Karpas-422 (cell line): ENCODE measurements at regions not wholly inside any gene's neighbourhood (a gene's known extent, or its start where the extent isn't known, plus 50 kb on each side); places are given as distances from the start of the nearest gene placed in this dataset.

ENCODE experiments used
- DNase-seq: peaks from one replicate; pipeline ENCODE4 v3.0.0-alpha.2; 2015
- H2AFZ ChIP-seq: fragments of 200-600 bp; sonication (generic); 2 replicates; pipeline ENCODE4 v1.6.1; 2014; ENCODE audit warnings: antibody characterized with exemption, low read length, mixed read lengths
- H3K27ac ChIP-seq: fragments of 200-600 bp; sonication (generic); 2 replicates; pipeline ENCODE4 v1.5.1; 2014; ENCODE audit warnings: mild to moderate bottlenecking, low read length, moderate library complexity
- H3K27me3 ChIP-seq: fragments of 200-600 bp; sonication (generic); 2 replicates; pipeline ENCODE4 v1.6.1; 2014; ENCODE audit warnings: low read length, mixed read lengths
- H3K36me3 ChIP-seq: fragments of 200-600 bp; sonication (generic); 2 replicates; pipeline ENCODE4 v1.6.1; 2014; ENCODE audit warnings: low read length, mixed read lengths; ENCODE audit not compliant: insufficient read depth
- H3K4me1 ChIP-seq: fragments of 200-600 bp; sonication (generic); 2 replicates; pipeline ENCODE4 v1.6.1; 2014; ENCODE audit warnings: mild to moderate bottlenecking, low read length, mixed read lengths
- H3K4me2 ChIP-seq: fragments of 200-600 bp; sonication (generic); 2 replicates; pipeline ENCODE4 v1.6.1; 2014; ENCODE audit warnings: low read length, low read depth, mild to moderate bottlenecking; ENCODE audit not compliant: poor library complexity, severe bottlenecking
- H3K4me3 ChIP-seq: fragments of 200-600 bp; sonication (generic); 2 replicates; pipeline ENCODE4 v1.5.1; 2014; ENCODE audit warnings: mild to moderate bottlenecking, antibody characterized with exemption, low read length, mixed read lengths
- H3K79me2 ChIP-seq: fragments of 200-600 bp; sonication (generic); 2 replicates; pipeline ENCODE4 v1.6.1; 2014; ENCODE audit warnings: mild to moderate bottlenecking, low read length, mixed read lengths
- H3K9ac ChIP-seq: fragments of 200-600 bp; sonication (generic); 2 replicates; pipeline ENCODE4 v1.6.0; 2014; ENCODE audit warnings: low read length
- H3K9me2 ChIP-seq: fragments of 200-600 bp; sonication (generic), shearing (Covaris generic); replicated peaks from 2 replicates; pipeline ENCODE4 v1.6.0; 2014; ENCODE audit warnings: mild to moderate bottlenecking, low read length, moderate library complexity; ENCODE audit not compliant: insufficient read depth
- H3K9me3 ChIP-seq: fragments of 300-700, 200-600 bp; sonication (generic); 2 replicates; pipeline ENCODE4 v1.6.1; 2014; ENCODE audit warnings: low read length, mixed read lengths
- H4K20me1 ChIP-seq: fragments of 200-600 bp; sonication (generic); 2 replicates; pipeline ENCODE4 v1.6.1; 2014; ENCODE audit warnings: mild to moderate bottlenecking, antibody characterized with exemption, low read length, low read depth; ENCODE audit not compliant: insufficient read depth

GRCh38 chr2:104213758-104214157 lies 640.2 kb upstream of the POU3F3 start:
- H3K36me3 ChIP-seq: no peaks in the 10 kb centered on the region
- H3K27me3 ChIP-seq: no peaks in the 10 kb centered on the region
- H3K9me2 ChIP-seq: no peaks in the 10 kb centered on the region
- no peak overlapping the region for H2AFZ ChIP-seq
- no peaks in the 10 kb centered on the region for H4K20me1 ChIP-seq
- H3K9ac ChIP-seq: no peak overlapping the region
- no peak overlapping the region for H3K27ac ChIP-seq
- H3K4me3 ChIP-seq: no peak overlapping the region
- H3K9me3 ChIP-seq: no peaks in the 10 kb centered on the region
- H3K79me2 ChIP-seq: no peaks in the 10 kb centered on the region
- H3K4me1 ChIP-seq: no peaks in the 10 kb centered on the region
- H3K4me2 ChIP-seq: no peak overlapping the region
- no peak for DNase-seq

DNA sequence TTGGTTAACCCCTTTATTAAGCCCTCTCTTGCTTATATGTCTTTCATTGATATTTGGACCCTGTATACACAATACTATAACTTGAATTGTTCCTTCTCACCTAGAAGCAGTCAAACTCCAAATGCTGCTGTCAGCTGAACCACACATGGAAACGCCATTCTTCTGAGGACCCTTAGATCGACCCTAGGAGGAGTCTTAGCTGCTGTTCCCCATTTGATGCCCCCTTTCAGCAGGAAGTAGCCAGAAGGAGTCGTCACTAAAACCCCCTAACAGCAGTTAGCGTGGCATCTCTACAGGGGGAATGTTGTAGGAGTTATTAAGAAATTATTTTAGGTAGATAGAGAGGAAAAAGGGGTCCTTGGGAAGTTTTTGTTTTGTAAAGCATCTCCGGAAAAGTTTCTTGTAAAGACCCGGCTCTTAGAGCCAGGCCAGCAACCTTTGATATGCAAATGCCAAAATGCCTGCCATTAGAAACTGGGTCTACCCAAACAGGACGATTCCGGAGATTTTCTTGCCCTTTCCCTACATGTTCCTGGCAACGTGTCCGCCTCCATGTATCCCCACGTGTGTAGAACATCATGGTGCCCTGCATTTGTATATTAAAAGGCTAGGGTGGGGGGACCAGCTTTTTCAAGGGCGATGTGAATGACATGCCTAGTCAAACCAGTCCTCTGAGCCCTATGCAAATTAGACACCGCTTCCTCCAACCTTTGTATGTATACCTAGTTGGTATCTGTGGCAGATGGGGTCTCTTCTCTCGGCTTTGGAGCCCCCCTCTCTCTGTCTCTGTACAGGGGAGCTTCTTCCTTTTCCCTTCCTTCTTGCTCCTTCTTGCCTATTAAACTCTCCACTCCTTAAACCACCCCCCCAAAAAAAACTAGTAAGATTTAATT lies 638.4 kb upstream of the POU3F3 start:
- H3K36me3 ChIP-seq: no peaks in the 10 kb centered on the region
- no peak for DNase-seq
- no peaks in the 10 kb centered on the region for H3K79me2 ChIP-seq
- no peak overlapping the region for H3K9ac ChIP-seq
- no peaks in the 10 kb centered on the region for H3K4me1 ChIP-seq
- H3K4me2 ChIP-seq: no peak overlapping the region
- no peaks in the 10 kb centered on the region for H4K20me1 ChIP-seq
- H3K27ac ChIP-seq: no peak overlapping the region
- no peaks in the 10 kb centered on the region for H3K9me3 ChIP-seq
- no peaks in the 10 kb centered on the region for H3K27me3 ChIP-seq
- no peak overlapping the region for H3K4me3 ChIP-seq
- no peak overlapping the region for H2AFZ ChIP-seq
- H3K9me2 ChIP-seq: no peaks in the 10 kb centered on the region

GRCh38 chr2:104233591-104233990 lies 620.3 kb upstream of the POU3F3 start:
- Histone ChIP-seq H3K9ac (no peak overlapping the region), H3K79me2 (no peaks in the 10 kb centered on the region), H3K27ac (no peak overlapping the region), H3K9me3 (no peaks in the 10 kb centered on the region), H2AFZ (no peak overlapping the region), H3K4me3 (no peak overlapping the region), H3K36me3 (no peaks in the 10 kb centered on the region), H3K4me1 (no peaks in the 10 kb centered on the region), H3K9me2 (no peaks in the 10 kb centered on the region), H4K20me1 (no peaks in the 10 kb centered on the region), H3K4me2 (no peak overlapping the region), H3K27me3 (no peaks in the 10 kb centered on the region)
- no peak for DNase-seq

DNA sequence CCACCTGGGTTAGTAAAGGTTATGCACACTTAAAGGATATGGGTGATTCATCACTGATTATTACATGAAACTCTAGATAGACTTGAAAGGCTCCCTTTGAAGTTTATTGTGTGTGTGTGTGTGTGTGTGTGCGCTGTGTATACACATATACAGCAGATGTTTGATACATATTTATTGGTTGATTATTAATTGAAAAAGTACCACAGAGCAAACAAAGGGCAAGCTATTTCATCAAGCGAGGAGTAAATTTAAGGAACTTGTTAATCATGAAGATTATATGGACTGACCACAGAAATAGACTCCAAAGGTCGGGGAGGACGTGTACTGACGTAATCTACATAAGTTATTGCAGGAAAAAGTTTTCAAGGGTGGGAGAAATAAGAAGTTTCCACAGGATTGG lies 617.4 kb upstream of the POU3F3 start:
- no peak for DNase-seq
- no peak overlapping the region for H3K9ac ChIP-seq

GRCh38 chr2:104240984-104241383 lies 612.9 kb upstream of the POU3F3 start:
- Histone ChIP-seq H3K9ac (no peak overlapping the region), H2AFZ (no peak overlapping the region), H3K4me1 (no peaks in the 10 kb centered on the region), H3K36me3 (no peaks in the 10 kb centered on the region), H3K4me2 (no peak overlapping the region), H3K4me3 (no peak overlapping the region), H4K20me1 (no peaks in the 10 kb centered on the region), H3K27me3 (no peaks in the 10 kb centered on the region), H3K9me2 (no peaks in the 10 kb centered on the region), H3K79me2 (no peaks in the 10 kb centered on the region), H3K9me3 (peaks cover 14% of the 10 kb centered on the region), H3K27ac (no peak overlapping the region)
- DNase-seq: no peak

More for the DNA sequence above, 617.4 kb upstream of the POU3F3 start:
- H2AFZ ChIP-seq: no peak overlapping the region
- H3K27ac ChIP-seq: no peak overlapping the region
- H3K9me3 ChIP-seq: peaks cover 3% of the 10 kb centered on the region; the same call in 1 of the 2 replicates
- H3K4me3 ChIP-seq: no peak overlapping the region
- no peak overlapping the region for H3K4me2 ChIP-seq
- H3K27me3 ChIP-seq: no peaks in the 10 kb centered on the region
- H3K79me2 ChIP-seq: no peaks in the 10 kb centered on the region
- H4K20me1 ChIP-seq: no peaks in the 10 kb centered on the region
- no peaks in the 10 kb centered on the region for H3K36me3 ChIP-seq
- H3K9me2 ChIP-seq: no peaks in the 10 kb centered on the region
- H3K4me1 ChIP-seq: no peaks in the 10 kb centered on the region

DNA sequence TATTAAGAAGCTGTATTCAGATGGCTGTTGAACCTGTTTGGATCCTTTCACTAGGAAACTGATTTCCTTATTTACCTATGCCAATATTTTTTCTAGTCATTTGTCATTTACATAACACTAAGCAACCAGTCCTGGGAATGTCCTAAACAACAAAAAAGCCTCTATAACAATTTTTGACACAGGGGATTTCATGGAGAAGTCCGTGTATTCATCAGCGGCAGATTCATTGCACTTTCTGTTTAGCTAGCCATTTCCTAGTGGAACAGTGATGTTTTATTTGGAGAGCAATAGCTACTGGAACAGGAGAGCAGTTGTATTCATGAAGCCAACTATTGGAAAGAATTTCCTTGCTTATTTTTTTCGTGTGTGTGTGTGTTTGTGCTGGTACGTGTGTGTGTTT lies 604.3 kb upstream of the POU3F3 start:
- no peaks in the 10 kb centered on the region for H3K9me2 ChIP-seq
- DNase-seq: no peak
- H3K4me1 ChIP-seq: no peaks in the 10 kb centered on the region
- no peak overlapping the region for H3K4me3 ChIP-seq
- H3K79me2 ChIP-seq: no peaks in the 10 kb centered on the region
- no peak overlapping the region for H3K4me2 ChIP-seq
- no peaks in the 10 kb centered on the region for H3K36me3 ChIP-seq
- peaks cover 3% of the 10 kb centered on the region for H3K9me3 ChIP-seq
- no peaks in the 10 kb centered on the region for H3K27me3 ChIP-seq
- no peak overlapping the region for H2AFZ ChIP-seq
- H3K9ac ChIP-seq: no peak overlapping the region
- H3K27ac ChIP-seq: no peak overlapping the region
- H4K20me1 ChIP-seq: no peaks in the 10 kb centered on the region

DNA sequence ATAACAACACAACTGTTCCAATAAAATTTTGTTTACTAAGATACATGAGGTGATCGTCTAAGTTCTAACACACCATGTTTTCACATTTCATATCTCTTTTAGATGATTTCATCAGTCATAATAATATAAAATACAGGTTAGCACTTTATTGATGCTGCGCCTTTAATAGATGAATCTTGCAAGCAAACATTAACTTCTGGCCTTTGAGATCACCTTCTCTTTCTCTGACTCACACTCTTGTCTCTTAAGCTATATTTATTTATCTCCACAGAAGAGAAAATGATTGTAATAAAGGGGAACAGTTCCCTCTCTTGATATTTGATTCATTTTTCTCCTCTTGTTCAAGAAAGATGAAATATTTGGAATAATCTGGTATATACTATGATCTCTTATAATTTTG lies 603.3 kb upstream of the POU3F3 start:
- no peak for DNase-seq
- Histone ChIP-seq H3K9ac (no peak overlapping the region), H3K36me3 (no peaks in the 10 kb centered on the region), H3K27me3 (no peaks in the 10 kb centered on the region), H4K20me1 (no peaks in the 10 kb centered on the region), H3K9me3 (peaks cover 3% of the 10 kb centered on the region), H3K27ac (no peak overlapping the region), H2AFZ (no peak overlapping the region), H3K4me2 (no peak overlapping the region), H3K4me3 (no peak overlapping the region), H3K79me2 (no peaks in the 10 kb centered on the region), H3K4me1 (no peaks in the 10 kb centered on the region), H3K9me2 (no peaks in the 10 kb centered on the region)

DNA sequence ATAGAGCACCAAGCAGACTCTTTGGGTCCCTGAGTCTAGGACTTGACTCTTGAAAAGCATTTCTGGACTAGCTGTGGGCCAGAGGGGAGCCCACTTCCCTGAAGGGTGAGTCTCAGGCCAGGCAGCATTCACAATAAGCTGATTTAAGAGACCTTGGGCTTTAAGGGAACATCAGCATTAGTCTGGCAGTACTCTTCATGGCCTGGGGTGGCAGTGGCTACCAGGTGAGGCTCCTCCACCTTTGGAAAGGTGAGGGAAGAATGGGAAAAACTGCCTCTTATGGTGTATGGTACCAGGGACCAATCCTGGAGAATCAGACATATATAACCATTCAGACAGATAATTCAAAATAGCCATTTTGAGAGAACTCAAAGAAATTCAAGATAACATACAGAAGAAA lies 599.9 kb upstream of the POU3F3 start:
- H3K4me1 ChIP-seq: no peaks in the 10 kb centered on the region
- no peaks in the 10 kb centered on the region for H3K36me3 ChIP-seq
- no peak overlapping the region for H3K27ac ChIP-seq
- no peak overlapping the region for H3K4me2 ChIP-seq
- H2AFZ ChIP-seq: no peak overlapping the region
- H4K20me1 ChIP-seq: no peaks in the 10 kb centered on the region
- H3K9ac ChIP-seq: no peak overlapping the region
- no peaks in the 10 kb centered on the region for H3K27me3 ChIP-seq
- H3K9me3 ChIP-seq: peaks cover 3% of the 10 kb centered on the region
- H3K9me2 ChIP-seq: no peaks in the 10 kb centered on the region
- no peaks in the 10 kb centered on the region for H3K79me2 ChIP-seq
- no peak for DNase-seq
- H3K4me3 ChIP-seq: no peak overlapping the region
